HCT116 (cell line): ENCODE measurements at regions not wholly inside any gene's neighbourhood (a gene's known extent, or its start where the extent isn't known, plus 50 kb on each side); places are given as distances from the start of the nearest gene placed in this dataset.

Experiments
- EGR1 ChIP-seq: IDR thresholded peaks from 2 replicates; pipeline ENCODE4 v1.6.1; 2012; ENCODE audit warnings: low read depth
- EZH2phosphoT487 ChIP-seq: fragments of 200-600 bp; IDR thresholded peaks from 2 replicates; pipeline ENCODE4 v1.6.1; 2018; ENCODE audit warnings: antibody characterized with exemption, borderline replicate concordance
- FOSL1 ChIP-seq: IDR thresholded peaks from 2 replicates; pipeline ENCODE4 v1.6.1; 2012; ENCODE audit warnings: low read depth
- POLR2A ChIP-seq: IDR thresholded peaks from 2 replicates; pipeline ENCODE4 v1.7.0; 2011; ENCODE audit warnings: borderline replicate concordance; ENCODE audit not compliant: insufficient read depth, insufficient read length; ENCODE audit errors: extremely low read depth
- POLR2AphosphoS5 ChIP-seq: IDR thresholded peaks from 2 replicates; pipeline ENCODE4 v1.6.1; 2011; ENCODE audit warnings: mild to moderate bottlenecking, low read depth, low read length, moderate library complexity
- RAD21 ChIP-seq: IDR thresholded peaks from 2 replicates; pipeline ENCODE4 v1.6.1; 2012; ENCODE audit warnings: low read depth, mild to moderate bottlenecking
- SIN3A ChIP-seq: IDR thresholded peaks from 2 replicates; pipeline ENCODE4 v1.6.1; 2012; ENCODE audit warnings: low read depth
- SP1 ChIP-seq: IDR thresholded peaks from 2 replicates; pipeline ENCODE4 v1.6.1; 2012; ENCODE audit warnings: low read depth
- YY1 ChIP-seq: IDR thresholded peaks from 2 replicates; pipeline ENCODE4 v1.6.1; 2011; ENCODE audit warnings: low read length, low read depth, moderate library complexity, mild to moderate bottlenecking; ENCODE audit not compliant: insufficient replicate concordance; ENCODE audit errors: extremely low read depth
- ZNF274 ChIP-seq: fragments of 200-500 bp; sonication (Bioruptor generic); IDR thresholded peaks from 2 replicates; pipeline ENCODE4 v1.6.1; 2014; ENCODE audit warnings: mild to moderate bottlenecking, low read depth, low read length, inconsistent platforms
- TF ChIP-seq, protein P1 (sequence below), 3 experiments: fragments of 200-600 bp in 1 of 3; sonication (generic) in 1 of 3; IDR thresholded peaks in 2 of 3; conservative IDR thresholded peaks in 1 of 3; 2 replicates each; pipeline ENCODE4 v1.5.1; 2012 to 2017; ENCODE audit warnings: low read depth in 2 of 3, low read length in 2 of 3, antibody characterized with exemption in 1 of 3, borderline replicate concordance in 1 of 3, control low read depth in 1 of 3, mild to moderate bottlenecking in 1 of 3, mixed read lengths in 1 of 3, mixed run types in 1 of 3, moderate library complexity in 1 of 3; ENCODE audit not compliant: insufficient read depth in 1 of 3
- TF ChIP-seq, protein P2 (sequence below): IDR thresholded peaks from 2 replicates; pipeline ENCODE4 v1.6.1; 2012

GRCh38 chr10:4201866-4202825 is 417.1 kb upstream of the KLF6 start:
- no peak for TF ChIP-seq EZH2phosphoT487
- TF ChIP-seq, protein P1, sequence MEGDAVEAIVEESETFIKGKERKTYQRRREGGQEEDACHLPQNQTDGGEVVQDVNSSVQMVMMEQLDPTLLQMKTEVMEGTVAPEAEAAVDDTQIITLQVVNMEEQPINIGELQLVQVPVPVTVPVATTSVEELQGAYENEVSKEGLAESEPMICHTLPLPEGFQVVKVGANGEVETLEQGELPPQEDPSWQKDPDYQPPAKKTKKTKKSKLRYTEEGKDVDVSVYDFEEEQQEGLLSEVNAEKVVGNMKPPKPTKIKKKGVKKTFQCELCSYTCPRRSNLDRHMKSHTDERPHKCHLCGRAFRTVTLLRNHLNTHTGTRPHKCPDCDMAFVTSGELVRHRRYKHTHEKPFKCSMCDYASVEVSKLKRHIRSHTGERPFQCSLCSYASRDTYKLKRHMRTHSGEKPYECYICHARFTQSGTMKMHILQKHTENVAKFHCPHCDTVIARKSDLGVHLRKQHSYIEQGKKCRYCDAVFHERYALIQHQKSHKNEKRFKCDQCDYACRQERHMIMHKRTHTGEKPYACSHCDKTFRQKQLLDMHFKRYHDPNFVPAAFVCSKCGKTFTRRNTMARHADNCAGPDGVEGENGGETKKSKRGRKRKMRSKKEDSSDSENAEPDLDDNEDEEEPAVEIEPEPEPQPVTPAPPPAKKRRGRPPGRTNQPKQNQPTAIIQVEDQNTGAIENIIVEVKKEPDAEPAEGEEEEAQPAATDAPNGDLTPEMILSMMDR (IDR thresholded peaks at IDR 0.05 in 2 of 3, conservative IDR thresholded peaks at IDR 0.05 in 1 of 3; ENCODE audit: borderline replicate concordance in 1 of 3, insufficient read depth in 1 of 3, low read depth in 2 of 3, low read length in 2 of 3) = no peak
- no peak for TF ChIP-seq POLR2AphosphoS5
- no peak for TF ChIP-seq POLR2A
- no peak for TF ChIP-seq RAD21
- TF ChIP-seq FOSL1 = no peak
- no peak for TF ChIP-seq SP1
- no peak for TF ChIP-seq YY1
- TF ChIP-seq, protein P2, sequence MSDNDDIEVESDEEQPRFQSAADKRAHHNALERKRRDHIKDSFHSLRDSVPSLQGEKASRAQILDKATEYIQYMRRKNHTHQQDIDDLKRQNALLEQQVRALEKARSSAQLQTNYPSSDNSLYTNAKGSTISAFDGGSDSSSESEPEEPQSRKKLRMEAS = no peak
- TF ChIP-seq SIN3A = no peak
- TF ChIP-seq EGR1 = no peak
- TF ChIP-seq ZNF274 = no peak
